ENCODE measurements at regions not wholly inside any gene's neighbourhood (a gene's known extent, or its start where the extent isn't known, plus 50 kb on each side); places are given as distances from the start of the nearest gene placed in this dataset.
A peak's percentile ranks its signal among the peaks of the same experiment; 100 is the strongest.
"Not testable (repeated sequence)": the region's sequence is repeated elsewhere in the genome, so short reads cannot be mapped to it uniquely, and the experiment has no call there.

GRCh38 chr12:31162896-31163560, 89.4 kb downstream of the DDX11 start:
- not testable (repeated sequence) for FAIRE-seq; DNase-seq (ENCODE audit: insufficient read length, low spot score)

- DNase-seq (ENCODE audit: insufficient read length, low spot score); FAIRE-seq: not testable (repeated sequence)
These were observed 100.6 kb downstream of the DDX11 start for GRCh38 chr12:31174293-31174692.

GRCh38 chr12:31177514-31177913, 103.9 kb downstream of the DDX11 start:
- peak; percentile 83 for FAIRE-seq

GRCh38 chr12:31178875-31179274, 105.2 kb downstream of the DDX11 start:
- FAIRE-seq; DNase-seq (ENCODE audit: insufficient read length, low spot score): not testable (repeated sequence)

More at GRCh38 chr12:31177514-31177913, 103.9 kb downstream of the DDX11 start:
- DNase-seq (ENCODE audit: insufficient read length, low spot score): not testable (repeated sequence)

GRCh38 chr12:31179627-31180237, 106.1 kb downstream of the DDX11 start:
- peak; percentile 65 for FAIRE-seq
- not testable (repeated sequence) for DNase-seq (ENCODE audit: insufficient read length, low spot score)

- not testable (repeated sequence) for FAIRE-seq; DNase-seq (ENCODE audit: insufficient read length, low spot score)
These were observed 108.9 kb downstream of the DDX11 start for GRCh38 chr12:31182571-31182970.

- peak; percentile 48 for FAIRE-seq
- not testable (repeated sequence) for DNase-seq (ENCODE audit: insufficient read length, low spot score)
These were observed 109.4 kb downstream of the DDX11 start for GRCh38 chr12:31183107-31183506.

- not testable (repeated sequence) for DNase-seq (ENCODE audit: insufficient read length, low spot score); FAIRE-seq
These were observed 110.2 kb downstream of the DDX11 start for GRCh38 chr12:31183899-31184298.

GRCh38 chr12:31184667-31185066, 111.0 kb downstream of the DDX11 start:
- FAIRE-seq; DNase-seq (ENCODE audit: insufficient read length, low spot score): not testable (repeated sequence)

GRCh38 chr12:31192689-31193088, 119.0 kb downstream of the DDX11 start:
- FAIRE-seq: not testable (repeated sequence)

GRCh38 chr12:31195620-31196019, 122.0 kb downstream of the DDX11 start:
- FAIRE-seq; DNase-seq (ENCODE audit: insufficient read length, low spot score): not testable (repeated sequence)

More at GRCh38 chr12:31192689-31193088, 119.0 kb downstream of the DDX11 start:
- DNase-seq (ENCODE audit: insufficient read length, low spot score): not testable (repeated sequence)

- not testable (repeated sequence) for FAIRE-seq; DNase-seq (ENCODE audit: insufficient read length, low spot score)
These were observed 125.8 kb downstream of the DDX11 start for GRCh38 chr12:31199476-31199875.

- no peak for TF ChIP-seq POLR2A (IDR thresholded peaks at IDR 0.05; ENCODE audit: low read depth, low read length)
- FAIRE-seq: no peak
These were observed 124.6 kb downstream of the SINHCAF start for GRCh38 chr12:31201382-31201781.

GRCh38 chr12:31203261-31203660, 122.7 kb downstream of the SINHCAF start:
- no peak for FAIRE-seq
- no peak for TF ChIP-seq POLR2A (IDR thresholded peaks at IDR 0.05; ENCODE audit: low read depth, low read length)
- no peak for DNase-seq (ENCODE audit: insufficient read length, low spot score)

More at GRCh38 chr12:31201382-31201781, 124.6 kb downstream of the SINHCAF start:
- no peak for DNase-seq (ENCODE audit: insufficient read length, low spot score)

- DNase-seq (ENCODE audit: insufficient read length, low spot score) (no peak), FAIRE-seq (no peak)
- TF ChIP-seq POLR2A (IDR thresholded peaks at IDR 0.05; ENCODE audit: low read depth, low read length): no peak
These were observed 120.9 kb downstream of the SINHCAF start for GRCh38 chr12:31205054-31205453.

Data from H54 (cell line).